PC-9 (cell line): ENCODE measurements at regions not wholly inside any gene's neighbourhood (a gene's known extent, or its start where the extent isn't known, plus 50 kb on each side); places are given as distances from the start of the nearest gene placed in this dataset.

ENCODE experiments used
- CTCF ChIP-seq: fragments of 200-600 bp; sonication (generic); conservative IDR thresholded peaks from 2 replicates; pipeline ENCODE4 v1.6.1; 2017; ENCODE audit warnings: mixed run types, antibody characterized with exemption, mild to moderate bottlenecking, moderate library complexity
- EZH2 ChIP-seq: fragments of 200-600 bp; sonication (generic); IDR thresholded peaks from 2 replicates; pipeline ENCODE4 v1.8.0; 2017; ENCODE audit warnings: antibody characterized with exemption, low read depth

GRCh38 chr11:79512706-79513469, 72.1 kb upstream of the TENM4 start:
- TF ChIP-seq CTCF (no peak), EZH2 (no peak)
